NCI-H69 (cell line): ENCODE measurements at regions not wholly inside any gene's neighbourhood (a gene's known extent, or its start where the extent isn't known, plus 50 kb on each side); places are given as distances from the start of the nearest gene placed in this dataset.
"Not testable (repeated sequence)": the region's sequence is repeated elsewhere in the genome, so short reads cannot be mapped to it uniquely, and the experiment has no call there.

Source experiments
- DNase-seq: peaks from one replicate; lab custom pipeline; 2025; lab: John Stamatoyannopoulos, UW

GRCh38 chr13:56412856-56413255 lies 727.9 kb upstream of the PRR20A start:
- DNase-seq = no peak

- peak; percentile 90 for DNase-seq
Observed at GRCh38 chr13:56424246-56424645, 716.5 kb upstream of the PRR20A start.

- DNase-seq = peak; percentile 83
Observed at GRCh38 chr13:56457535-56458190, 683.1 kb upstream of the PRR20A start.

- DNase-seq = no peak
Observed at GRCh38 chr13:56459286-56459685, 681.4 kb upstream of the PRR20A start.

GRCh38 chr13:56501750-56502149 lies 639.0 kb upstream of the PRR20A start:
- DNase-seq = no peak

GRCh38 chr13:56510836-56511235 lies 629.9 kb upstream of the PRR20A start:
- DNase-seq = no peak

- DNase-seq = not testable (repeated sequence)
Observed at GRCh38 chr13:56512336-56512735, 628.4 kb upstream of the PRR20A start.

- DNase-seq = peak; percentile 84
Observed at GRCh38 chr13:56515441-56515840, 625.3 kb upstream of the PRR20A start.

- peak; percentile 93 for DNase-seq
Observed at GRCh38 chr13:56528040-56528790, 612.5 kb upstream of the PRR20A start.

- no peak for DNase-seq
Observed at GRCh38 chr13:56530096-56530495, 610.6 kb upstream of the PRR20A start.

- DNase-seq = not testable (repeated sequence)
Observed at GRCh38 chr13:56547921-56548320, 592.8 kb upstream of the PRR20A start.

- DNase-seq = no peak
Observed at GRCh38 chr13:56558698-56559320, 581.9 kb upstream of the PRR20A start.

GRCh38 chr13:56561327-56561726 lies 579.4 kb upstream of the PRR20A start:
- peak; percentile 49 for DNase-seq

- no peak for DNase-seq
Observed at GRCh38 chr13:56563663-56564062, 577.1 kb upstream of the PRR20A start.

- DNase-seq = no peak
Observed at GRCh38 chr13:56586976-56587375, 553.7 kb upstream of the PRR20A start.

- no peak for DNase-seq
Observed at GRCh38 chr13:56615572-56615971, 525.1 kb upstream of the PRR20A start.

GRCh38 chr13:56622840-56623239 lies 517.9 kb upstream of the PRR20A start:
- DNase-seq = no peak

GRCh38 chr13:56628886-56629285 lies 511.8 kb upstream of the PRR20A start:
- DNase-seq = not testable (repeated sequence)

- DNase-seq = not testable (repeated sequence)
Observed at GRCh38 chr13:56631060-56631459, 509.7 kb upstream of the PRR20A start.

GRCh38 chr13:56653043-56653442 lies 487.7 kb upstream of the PRR20A start:
- peak; percentile 4 for DNase-seq

- DNase-seq = no peak
Observed at GRCh38 chr13:56659041-56659471, 481.7 kb upstream of the PRR20A start.

GRCh38 chr13:56670563-56670962 lies 470.2 kb upstream of the PRR20A start:
- DNase-seq = no peak

- DNase-seq = peak; percentile 5
Observed at GRCh38 chr13:56681404-56681803, 459.3 kb upstream of the PRR20A start.
